PFSK-1 (cell line): ENCODE measurements at regions not wholly inside any gene's neighbourhood (a gene's known extent, or its start where the extent isn't known, plus 50 kb on each side); places are given as distances from the start of the nearest gene placed in this dataset.

Source experiments
- FOXP2 ChIP-seq: optimal IDR thresholded peaks from 2 replicates; pipeline ENCODE3; 2011; ENCODE audit warnings: borderline replicate concordance, control low read depth, inconsistent platforms; ENCODE audit not compliant: insufficient read depth; ENCODE audit errors: extremely low read length, extremely low read depth
- POLR2AphosphoS5 ChIP-seq: IDR thresholded peaks from 2 replicates; pipeline ENCODE4 v1.6.1; 2012; ENCODE audit warnings: low read depth, mild to moderate bottlenecking, control low read depth, low read length, moderate library complexity
- REST ChIP-seq, 2 experiments: IDR thresholded peaks; 2 replicates each; pipeline versions ENCODE4 v1.6.1 to v1.8.0; 2011 to 2012; ENCODE audit warnings: low read depth in 2 of 2, low read length in 2 of 2, control low read depth in 1 of 2, inconsistent platforms in 1 of 2, mild to moderate bottlenecking in 1 of 2, moderate library complexity in 1 of 2; ENCODE audit not compliant: insufficient read depth in 1 of 2
- SIN3A ChIP-seq: IDR thresholded peaks from 2 replicates; pipeline ENCODE4 v1.6.1; 2012; ENCODE audit warnings: mild to moderate bottlenecking, low read length, moderate library complexity, borderline replicate concordance; ENCODE audit not compliant: insufficient read depth
- TAF1 ChIP-seq: IDR thresholded peaks from 2 replicates; pipeline ENCODE4 v1.6.1; 2012; ENCODE audit warnings: low read length, control low read depth, borderline replicate concordance; ENCODE audit not compliant: insufficient read depth

GRCh38 chr20:40291493-40292135 lies 397.4 kb downstream of the MAFB start:
- TF ChIP-seq TAF1 (no peak), POLR2AphosphoS5 (no peak), FOXP2 (no peak), SIN3A (no peak), REST (IDR thresholded peaks at IDR 0.05; ENCODE audit: insufficient read depth in 1 of 2, low read depth in 2 of 2, low read length in 2 of 2) (no peak)

GRCh38 chr20:40287683-40288082 lies 401.4 kb downstream of the MAFB start:
- TF ChIP-seq TAF1, result no peak
- no peak for TF ChIP-seq REST (IDR thresholded peaks at IDR 0.05; ENCODE audit: insufficient read depth in 1 of 2, low read depth in 2 of 2, low read length in 2 of 2)
- TF ChIP-seq POLR2AphosphoS5, result no peak

- no peak for TF ChIP-seq TAF1
- TF ChIP-seq REST (IDR thresholded peaks at IDR 0.05; ENCODE audit: insufficient read depth in 1 of 2, low read depth in 2 of 2, low read length in 2 of 2), result no peak
These were observed 402.0 kb downstream of the MAFB start for GRCh38 chr20:40286975-40287531.

- TF ChIP-seq POLR2AphosphoS5 (no peak), SIN3A (no peak), FOXP2 (no peak), TAF1 (no peak), REST (IDR thresholded peaks at IDR 0.05; ENCODE audit: insufficient read depth in 1 of 2, low read depth in 2 of 2, low read length in 2 of 2) (no peak)
These were observed 404.4 kb downstream of the MAFB start for GRCh38 chr20:40284611-40285010.

GRCh38 chr20:40283689-40284088 lies 405.3 kb downstream of the MAFB start:
- no peak for TF ChIP-seq REST (IDR thresholded peaks at IDR 0.05; ENCODE audit: insufficient read depth in 1 of 2, low read depth in 2 of 2, low read length in 2 of 2)
- TF ChIP-seq POLR2AphosphoS5, result no peak
- no peak for TF ChIP-seq TAF1
- no peak for TF ChIP-seq SIN3A
- TF ChIP-seq FOXP2, result no peak
